HG02885 (cell line): ENCODE measurements at regions not wholly inside any gene's neighbourhood (a gene's known extent, or its start where the extent isn't known, plus 50 kb on each side); places are given as distances from the start of the nearest gene placed in this dataset.

Experiments
- ATAC-seq: cut with Tn5 transposase; IDR thresholded peaks from one replicate; pipeline ENCODE4 v1.9.1; 2021; ENCODE audit warnings: mild to moderate bottlenecking; ENCODE audit not compliant: unreplicated experiment, poor library complexity

- ATAC-seq, result no peak
Observed at GRCh38 chr6:88558981-88559380, 392.8 kb upstream of the CNR1 start.

- ATAC-seq, result no peak
Observed at GRCh38 chr6:88556663-88557062, 390.5 kb upstream of the CNR1 start.

DNA sequence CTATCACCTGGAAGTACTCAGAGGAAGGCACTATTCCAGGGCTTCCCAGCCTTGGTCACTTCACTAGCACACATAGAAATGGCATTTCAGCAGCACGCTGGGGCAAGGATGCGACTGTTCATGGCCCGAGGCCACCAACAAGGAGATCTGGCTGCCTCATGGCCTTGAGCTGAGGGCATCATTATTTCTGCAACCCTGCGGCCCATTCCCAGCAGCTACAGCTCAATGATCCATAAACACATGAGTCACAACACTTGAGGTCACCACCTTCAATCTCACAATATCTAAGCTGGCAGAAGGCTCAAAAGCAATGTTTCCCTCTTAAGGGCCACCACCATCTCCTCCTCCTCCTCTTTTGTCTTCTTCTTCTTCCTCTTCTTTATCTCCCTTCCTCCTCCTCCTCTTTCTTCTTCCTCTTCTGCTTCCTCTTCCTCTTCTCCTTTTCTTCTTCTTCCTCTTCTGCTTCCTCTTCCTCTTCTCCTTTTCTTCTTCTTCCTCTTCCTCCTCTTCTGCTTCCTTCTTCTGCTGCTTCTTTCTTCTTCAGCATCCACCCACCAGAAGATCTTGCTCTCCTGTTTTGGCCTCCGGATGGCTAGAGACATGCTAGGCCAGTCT is 382.9 kb upstream of the CNR1 start:
- ATAC-seq, result no peak

DNA sequence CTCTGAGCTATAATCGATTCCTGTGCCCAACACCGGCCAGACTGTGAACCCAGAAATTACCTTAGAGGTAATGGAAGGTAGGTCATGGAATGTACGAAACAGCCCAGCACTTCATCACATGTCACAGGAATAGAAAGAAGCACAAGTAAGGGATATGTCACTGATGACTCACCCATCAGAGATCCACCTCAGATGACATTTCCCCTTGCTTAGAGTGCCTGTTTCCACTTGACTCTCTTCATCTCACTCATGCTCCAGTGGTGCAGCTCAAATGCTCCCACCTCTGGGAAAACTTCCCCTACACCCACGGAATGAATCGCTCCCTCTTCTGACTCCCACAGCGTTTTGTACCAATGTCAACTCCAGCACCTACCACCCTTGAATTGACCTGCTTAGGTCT is 381.6 kb upstream of the CNR1 start:
- no peak for ATAC-seq

- ATAC-seq, result no peak
Observed at GRCh38 chr6:88545991-88546390, 379.8 kb upstream of the CNR1 start.

DNA sequence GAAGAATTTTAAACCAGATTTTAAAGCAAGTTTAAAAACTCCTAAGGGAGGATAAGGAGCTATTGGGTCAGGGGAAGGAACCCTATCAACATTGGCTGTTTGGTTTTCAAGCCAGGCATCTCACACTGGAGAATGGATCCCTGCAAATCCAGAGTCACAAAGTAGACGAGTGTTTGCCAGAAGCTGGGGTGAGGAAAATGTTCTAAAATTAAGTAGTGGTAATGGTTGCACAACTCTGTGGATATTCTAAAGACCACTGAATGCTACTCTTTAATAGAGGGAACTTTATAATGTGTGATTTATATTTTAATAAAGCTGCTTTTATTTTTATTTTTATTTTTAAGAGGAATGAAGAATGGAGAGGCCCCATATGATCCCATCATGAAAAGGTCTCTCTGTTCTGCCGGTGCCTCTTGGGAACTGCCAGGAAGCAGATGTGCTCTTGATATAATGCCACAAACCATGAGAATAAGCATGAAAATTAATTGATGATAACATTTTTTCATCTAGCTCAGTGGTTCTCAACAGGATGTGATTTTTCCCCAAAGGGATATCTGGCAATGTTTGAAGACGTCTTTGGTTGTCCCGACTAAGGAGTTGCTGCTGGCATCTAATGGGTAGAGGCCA is 379.0 kb upstream of the CNR1 start:
- ATAC-seq, result no peak

- ATAC-seq, result no peak
Observed at GRCh38 chr6:88539295-88539764, 373.2 kb upstream of the CNR1 start.

DNA sequence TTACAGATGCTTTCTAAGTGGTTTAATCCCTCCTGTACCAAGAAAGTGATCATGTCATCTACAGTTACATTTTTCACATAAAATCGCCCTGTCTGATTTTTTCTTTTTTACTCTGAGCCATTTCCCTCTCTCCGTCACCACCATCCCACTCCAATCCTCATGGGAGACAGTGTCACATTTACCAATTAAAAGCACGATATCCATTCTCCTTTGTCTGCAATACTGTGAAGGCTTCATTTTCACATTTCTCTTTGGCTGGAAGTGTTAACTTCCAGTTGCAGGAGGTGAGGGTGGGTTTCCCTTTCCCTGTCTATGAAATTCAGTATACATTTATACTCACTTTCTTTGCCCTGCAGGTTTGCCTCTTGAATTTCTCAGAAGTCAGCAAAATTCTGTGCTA is 372.7 kb upstream of the CNR1 start:
- no peak for ATAC-seq

DNA sequence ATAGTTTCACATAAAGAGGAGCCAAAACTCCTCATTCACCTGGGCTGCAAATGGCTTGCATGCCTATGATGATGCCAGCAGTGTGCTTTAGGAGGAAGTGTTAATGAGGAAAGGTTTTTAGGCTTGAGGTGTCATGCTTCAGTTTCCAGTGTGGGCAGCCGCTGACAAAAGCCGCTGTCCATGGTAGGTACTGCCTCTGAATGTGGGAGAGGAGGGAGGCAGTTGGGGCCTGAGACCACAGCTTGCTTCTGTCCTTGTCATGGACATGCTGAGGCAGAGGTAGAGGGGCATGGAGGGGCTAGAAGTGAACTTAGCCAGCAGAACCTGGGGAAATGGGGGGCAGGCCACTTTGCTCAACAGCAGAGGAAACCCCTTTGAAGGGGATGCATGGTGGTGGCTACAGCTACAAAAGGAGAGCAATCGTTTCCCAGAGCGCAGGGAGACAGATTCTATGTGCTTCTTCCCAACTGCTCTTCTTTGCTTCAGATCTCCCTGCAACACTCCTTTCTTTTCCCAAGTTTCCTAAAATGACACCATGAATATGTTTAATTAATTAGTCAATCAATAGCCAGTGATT is 372.1 kb upstream of the CNR1 start:
- no peak for ATAC-seq

- ATAC-seq, result no peak
Observed at GRCh38 chr6:88536071-88536625, 370.0 kb upstream of the CNR1 start.

- ATAC-seq, result no peak
Observed at GRCh38 chr6:88535306-88535705, 369.2 kb upstream of the CNR1 start.

DNA sequence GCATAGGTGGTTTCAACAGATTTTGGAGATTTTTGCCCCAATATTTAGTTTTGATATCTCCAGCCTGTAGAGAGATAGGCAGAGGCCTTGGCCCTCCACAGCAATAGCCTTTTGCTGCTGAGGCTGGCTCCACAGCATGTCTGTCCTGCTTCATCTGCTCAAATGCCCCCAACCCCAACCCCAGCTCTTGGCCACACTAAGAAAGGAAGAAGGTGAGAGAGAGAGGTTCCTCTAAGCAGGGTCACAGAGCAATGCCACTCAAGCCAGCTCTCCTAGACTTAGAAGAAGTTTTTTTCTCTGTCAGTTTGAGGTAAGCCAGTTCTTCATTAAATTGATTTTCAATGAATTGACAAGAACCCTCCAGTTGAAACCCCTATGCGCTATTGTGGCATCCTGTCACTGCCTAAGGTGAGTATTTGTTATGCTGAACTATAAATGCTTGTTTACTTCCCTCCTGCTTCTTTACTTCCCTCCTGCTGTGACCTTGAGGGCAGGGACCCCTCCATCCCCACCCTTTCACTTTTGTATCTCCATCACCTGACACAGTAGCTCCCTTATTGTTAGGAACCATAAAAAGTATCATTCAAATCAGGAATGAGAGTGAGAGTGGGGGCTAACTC is 366.2 kb upstream of the CNR1 start:
- ATAC-seq, result no peak

- ATAC-seq, result no peak
Observed at GRCh38 chr6:88529726-88530125, 363.6 kb upstream of the CNR1 start.

- ATAC-seq, result no peak
Observed at GRCh38 chr6:88520445-88520844, 354.3 kb upstream of the CNR1 start.

GRCh38 chr6:88520017-88520338 is 353.8 kb upstream of the CNR1 start:
- ATAC-seq, result no peak

DNA sequence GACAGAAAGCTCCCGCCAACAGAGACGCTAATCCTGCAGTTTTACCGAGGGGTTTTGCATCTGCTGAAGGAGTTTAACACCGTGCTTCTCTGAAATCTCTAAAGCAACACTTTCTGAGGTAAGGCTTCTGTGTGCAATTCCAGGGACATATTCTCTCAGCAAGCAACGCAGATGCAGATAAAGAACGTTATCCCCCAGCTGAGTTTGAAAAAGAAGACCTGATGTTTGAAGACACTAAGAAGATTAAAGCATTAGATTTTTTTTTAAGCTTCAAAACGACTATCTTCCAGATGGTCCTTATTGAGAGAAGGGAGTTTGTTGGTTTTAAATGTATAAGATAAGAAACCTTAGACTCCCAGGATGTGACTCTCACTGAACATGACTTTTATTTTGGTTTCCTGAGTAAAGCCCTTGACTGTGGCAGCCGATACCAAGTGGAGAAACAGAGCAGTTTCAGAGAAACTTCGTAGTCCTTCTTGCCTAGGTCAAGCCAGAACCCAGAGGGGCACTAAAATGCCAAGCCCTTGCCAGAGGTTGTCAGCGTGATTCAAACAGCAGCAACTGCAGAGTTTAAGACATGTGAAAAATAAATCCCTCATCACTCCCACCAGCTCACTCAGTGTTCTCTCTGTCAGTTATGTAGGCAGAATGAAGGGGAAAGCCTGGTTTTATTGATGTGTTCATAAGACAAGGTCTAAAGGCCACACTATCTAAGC is 353.3 kb upstream of the CNR1 start:
- no peak for ATAC-seq

- no peak for ATAC-seq
Observed at GRCh38 chr6:88517737-88518136, 351.6 kb upstream of the CNR1 start.

DNA sequence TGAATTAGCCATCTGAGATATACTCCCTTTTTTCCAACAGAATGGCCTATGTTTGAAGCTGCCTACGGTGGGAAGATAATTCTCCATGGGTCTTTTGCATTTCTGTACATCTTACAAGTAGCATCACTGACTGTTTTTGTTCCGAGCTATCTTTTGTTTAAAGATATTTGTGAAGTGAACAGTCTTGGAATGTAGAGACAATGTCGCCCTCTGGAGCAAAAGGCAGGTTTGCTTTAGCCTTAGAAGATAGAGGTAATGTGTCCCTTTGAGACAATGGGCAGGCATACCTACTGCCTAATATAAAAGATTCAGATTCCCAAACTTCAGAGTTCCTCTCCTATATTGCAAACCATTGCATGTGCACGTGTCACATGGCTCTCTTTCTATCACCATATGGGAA is 347.8 kb upstream of the CNR1 start:
- no peak for ATAC-seq

DNA sequence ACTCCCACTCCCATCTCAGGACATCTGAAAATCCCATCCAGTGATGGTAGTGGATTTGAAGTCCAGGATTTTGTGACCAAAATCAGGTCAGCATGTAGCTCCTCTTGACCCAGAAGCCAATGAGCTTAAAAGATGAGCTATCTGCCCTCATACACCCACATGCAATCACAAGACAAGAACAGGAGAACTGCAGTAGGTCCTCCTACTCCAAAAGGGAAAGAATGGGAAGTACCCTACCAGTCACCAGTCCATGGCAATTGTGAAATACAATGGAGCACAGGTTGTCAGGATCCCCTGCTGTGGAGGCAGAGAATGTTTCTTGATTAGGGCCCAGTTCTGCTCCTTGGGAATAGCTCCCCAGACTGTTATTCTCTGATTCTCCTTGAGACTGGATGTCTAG is 347.3 kb upstream of the CNR1 start:
- ATAC-seq, result no peak

- no peak for ATAC-seq
Observed at GRCh38 chr6:88512951-88513350, 346.8 kb upstream of the CNR1 start.

GRCh38 chr6:88502391-88502790 is 336.2 kb upstream of the CNR1 start:
- no peak for ATAC-seq
